GM23338 (cell line): ENCODE measurements at regions not wholly inside any gene's neighbourhood (a gene's known extent, or its start where the extent isn't known, plus 50 kb on each side); places are given as distances from the start of the nearest gene placed in this dataset.

Experiments
- ATAC-seq: fragments of 200-7000 bp; cut with Tn5 transposase; 3 replicates; pipeline ENCODE4 v1.9.1; 2020
- DNase-seq: peaks from one replicate; pipeline ENCODE4 v3.0.0-alpha.2; 2015; ENCODE audit warnings: low spot score
- H2AFZ ChIP-seq: fragments of 200-600 bp; sonication (generic); 2 replicates; pipeline ENCODE4 v1.8.0; 2016; ENCODE audit warnings: antibody characterized with exemption, mild to moderate bottlenecking, moderate library complexity
- H3F3A ChIP-seq: fragments of 200-600 bp; sonication (generic); replicated peaks from 2 replicates; pipeline ENCODE4 v1.8.0; 2017; ENCODE audit warnings: antibody characterized with exemption, mixed run types, low read depth
- H3K27ac ChIP-seq: fragments of 200-600 bp; sonication (generic); 2 replicates; pipeline ENCODE4 v1.6.1; 2016; ENCODE audit warnings: low read depth
- H3K27me3 ChIP-seq: fragments of 200-600 bp; sonication (generic); 2 replicates; pipeline ENCODE4 v1.8.0; 2016; ENCODE audit warnings: mild to moderate bottlenecking, mixed run types, moderate library complexity; ENCODE audit not compliant: insufficient read depth
- H3K36me3 ChIP-seq: fragments of 200-600 bp; sonication (generic); 2 replicates; pipeline ENCODE4 v1.8.0; 2016; ENCODE audit warnings: mild to moderate bottlenecking; ENCODE audit not compliant: insufficient read depth
- H3K4me1 ChIP-seq: fragments of 200-600 bp; sonication (generic); 2 replicates; pipeline ENCODE4 v1.8.0; 2016; ENCODE audit warnings: mild to moderate bottlenecking, moderate library complexity; ENCODE audit not compliant: insufficient read depth
- H3K4me2 ChIP-seq: fragments of 200-600 bp; sonication (generic); 2 replicates; pipeline ENCODE4 v1.7.1; 2017; ENCODE audit warnings: mixed run types
- H3K4me3 ChIP-seq: fragments of 200-600 bp; sonication (generic); 2 replicates; pipeline ENCODE4 v1.6.1; 2016; ENCODE audit warnings: mixed run types
- H3K79me2 ChIP-seq: fragments of 200-600 bp; sonication (generic); replicated peaks from 2 replicates; pipeline ENCODE4 v1.8.0; 2017; ENCODE audit warnings: mild to moderate bottlenecking; ENCODE audit not compliant: insufficient read depth
- H3K9me2 ChIP-seq: fragments of 200-600 bp; sonication (generic); 2 replicates; pipeline ENCODE4 v1.8.0; 2017; ENCODE audit not compliant: insufficient read depth
- H4K20me1 ChIP-seq: fragments of 200-600 bp; sonication (generic); replicated peaks from 2 replicates; pipeline ENCODE4 v1.8.0; 2017; ENCODE audit warnings: mild to moderate bottlenecking; ENCODE audit not compliant: insufficient read depth
- H3K27ac Mint-ChIP-seq: 2 replicates; pipeline ENCODE4 v1.8.0; 2020; ENCODE audit warnings: inconsistent platforms, mild to moderate bottlenecking, moderate library complexity, mixed read lengths
- H3K27me3 Mint-ChIP-seq: 3 replicates; pipeline ENCODE4 v1.8.0; 2022; ENCODE audit warnings: low read depth, mild to moderate bottlenecking, moderate library complexity, mixed read lengths, inconsistent platforms; ENCODE audit not compliant: insufficient read depth, poor library complexity
- H3K36me3 Mint-ChIP-seq: 3 replicates; pipeline ENCODE4 v1.8.0; 2021; ENCODE audit warnings: low read depth, mild to moderate bottlenecking, inconsistent platforms, moderate library complexity, mixed read lengths
- H3K4me1 Mint-ChIP-seq: 3 replicates; pipeline ENCODE4 v1.8.0; 2020; ENCODE audit warnings: mild to moderate bottlenecking, inconsistent platforms, mixed read lengths
- H3K4me3 Mint-ChIP-seq: 3 replicates; pipeline ENCODE4 v1.8.0; 2021; ENCODE audit warnings: moderate library complexity, mild to moderate bottlenecking, inconsistent platforms, mixed read lengths
- H3K9me3 Mint-ChIP-seq: 3 replicates; pipeline ENCODE4 v1.8.0; 2020; ENCODE audit warnings: moderate library complexity, mild to moderate bottlenecking, inconsistent platforms, mixed read lengths
- CREB1 ChIP-seq: fragments of 250-450 bp; sonication (Bioruptor Pico); IDR thresholded peaks from 2 replicates; pipeline ENCODE4 v1.5.0; 2020; ENCODE audit warnings: low read depth, mild to moderate bottlenecking, moderate library complexity
- CTCF ChIP-seq, 2 experiments: fragments of 200-600 bp in 1 of 2; sonication (generic) in 1 of 2; conservative IDR thresholded peaks; 2 replicates each; pipeline versions ENCODE4 v1.5.1 to v1.6.1; 2016 to 2017; ENCODE audit warnings: antibody characterized with exemption in 2 of 2, low read depth in 2 of 2, mild to moderate bottlenecking in 2 of 2, moderate library complexity in 1 of 2
- NANOG ChIP-seq: IDR thresholded peaks from 2 replicates; pipeline ENCODE4 v1.6.1; 2016; ENCODE audit warnings: antibody characterized with exemption, borderline replicate concordance
- REST ChIP-seq: IDR thresholded peaks from one replicate; pipeline ENCODE4 v1.6.1; 2018; ENCODE audit warnings: antibody characterized with exemption; ENCODE audit not compliant: unreplicated experiment
- STAT1 ChIP-seq: IDR thresholded peaks from one replicate; pipeline ENCODE4 v1.6.1; 2016; ENCODE audit warnings: antibody characterized with exemption; ENCODE audit not compliant: unreplicated experiment
- ZNF331 ChIP-seq: fragments of 250-450 bp; sonication (Bioruptor Pico); IDR thresholded peaks from 2 replicates; pipeline ENCODE4 v1.5.0; 2020; ENCODE audit warnings: low read depth, mild to moderate bottlenecking, moderate library complexity
- ZNF462 ChIP-seq: fragments of 250-450 bp; sonication (Bioruptor Pico); IDR thresholded peaks from 2 replicates; pipeline ENCODE4 v1.5.0; 2020; ENCODE audit warnings: mild to moderate bottlenecking, moderate library complexity

- TF ChIP-seq REST (no peak), ZNF331 (CRISPR knock-in tag) (no peak), STAT1 (no peak), CTCF (conservative IDR thresholded peaks at IDR 0.05; ENCODE audit: low read depth in 2 of 2) (no peak), CREB1 (no peak), NANOG (no peak)
These were observed 72.8 kb upstream of the SPTLC3 start (continued) for GRCh38 chr20:12936020-12936419.

- Histone ChIP-seq H3K4me3 (no peak overlapping the region), H3K36me3 (no peaks in the 10 kb centered on the region), H2AFZ (no peak overlapping the region), H4K20me1 (no peaks in the 10 kb centered on the region), H3K27me3 (no peaks in the 10 kb centered on the region), H3K4me1 (no peaks in the 10 kb centered on the region), H3K27ac (no peak overlapping the region), H3K9me2 (0 out of 2 replicates have a peak, but pooled peaks cover 3% of the 10 kb centered on the region), H3F3A (no peaks in the 10 kb centered on the region), H3K4me2 (no peak overlapping the region), H3K79me2 (no peaks in the 10 kb centered on the region)
- no peak overlapping the region for H3K27ac Mint-ChIP-seq
- DNase-seq (no peak), ATAC-seq (no peak)
- H3K4me1 Mint-ChIP-seq, result peaks cover 3% of the 10 kb centered on the region; the same call in 1 of the 3 replicates
- peaks cover 2% of the 10 kb centered on the region; the same call in 1 of the 3 replicates for H3K36me3 Mint-ChIP-seq
- H3K27me3 Mint-ChIP-seq, result peaks cover 5% of the 10 kb centered on the region
- no peaks in the 10 kb centered on the region for H3K9me3 Mint-ChIP-seq
- H3K4me3 Mint-ChIP-seq, result no peak overlapping the region
- TF ChIP-seq ZNF462 (CRISPR knock-in tag) (no peak), REST (no peak), ZNF331 (CRISPR knock-in tag) (no peak), NANOG (no peak)
These were observed 72.2 kb upstream of the SPTLC3 start for GRCh38 chr20:12936524-12936923.
